HEK293 (cell line): ENCODE measurements at regions not wholly inside any gene's neighbourhood (a gene's known extent, or its start where the extent isn't known, plus 50 kb on each side); places are given as distances from the start of the nearest gene placed in this dataset.
"Not testable (repeated sequence)": the region's sequence is repeated elsewhere in the genome, so short reads cannot be mapped to it uniquely, and the experiment has no call there.

ENCODE experiments used
- YY1 ChIP-seq: fragments of 450-650 bp; formaldehyde crosslinking; IDR thresholded peaks from 2 replicates; pipeline ENCODE4 v1.5.1; 2018; ENCODE audit warnings: missing biosample characterization, missing genetic modification characterization
- ZNF341 ChIP-seq: fragments of 450-650 bp; formaldehyde crosslinking; IDR thresholded peaks from 2 replicates; pipeline ENCODE4; 2016; ENCODE audit warnings: low read depth, missing biosample characterization, missing genetic modification characterization
- ZSCAN30 ChIP-seq: fragments of 450-650 bp; IDR thresholded peaks from 2 replicates; pipeline ENCODE4 v1.5.1; 2018; ENCODE audit warnings: missing biosample characterization, mild to moderate bottlenecking, missing genetic modification characterization, moderate library complexity
- TF ChIP-seq, protein P1 (sequence below): fragments of 450-650 bp; formaldehyde crosslinking; IDR thresholded peaks from 2 replicates; pipeline ENCODE4 v1.5.1; 2016; ENCODE audit warnings: missing biosample characterization, missing genetic modification characterization

DNA sequence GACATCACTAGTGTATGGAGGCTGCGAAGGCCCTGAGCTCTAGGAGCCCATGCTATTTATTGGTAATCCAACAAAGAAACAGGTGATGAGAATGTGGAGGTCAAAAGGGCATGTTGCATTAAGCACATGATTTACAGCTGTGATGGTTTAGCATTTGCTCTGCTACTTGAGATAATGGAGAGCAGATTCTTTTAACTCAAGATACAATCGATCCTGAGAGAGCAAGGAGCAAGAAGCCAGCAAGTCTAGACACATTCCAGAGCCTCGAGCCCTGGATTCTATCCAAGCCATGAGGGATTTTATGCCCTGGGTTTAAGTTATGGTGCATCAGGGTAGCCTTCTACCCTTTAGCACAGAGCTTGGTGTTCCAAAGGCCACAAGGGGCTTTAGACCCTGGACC lies 85.3 kb upstream of the KCNMA1 start:
- TF ChIP-seq, protein P1, sequence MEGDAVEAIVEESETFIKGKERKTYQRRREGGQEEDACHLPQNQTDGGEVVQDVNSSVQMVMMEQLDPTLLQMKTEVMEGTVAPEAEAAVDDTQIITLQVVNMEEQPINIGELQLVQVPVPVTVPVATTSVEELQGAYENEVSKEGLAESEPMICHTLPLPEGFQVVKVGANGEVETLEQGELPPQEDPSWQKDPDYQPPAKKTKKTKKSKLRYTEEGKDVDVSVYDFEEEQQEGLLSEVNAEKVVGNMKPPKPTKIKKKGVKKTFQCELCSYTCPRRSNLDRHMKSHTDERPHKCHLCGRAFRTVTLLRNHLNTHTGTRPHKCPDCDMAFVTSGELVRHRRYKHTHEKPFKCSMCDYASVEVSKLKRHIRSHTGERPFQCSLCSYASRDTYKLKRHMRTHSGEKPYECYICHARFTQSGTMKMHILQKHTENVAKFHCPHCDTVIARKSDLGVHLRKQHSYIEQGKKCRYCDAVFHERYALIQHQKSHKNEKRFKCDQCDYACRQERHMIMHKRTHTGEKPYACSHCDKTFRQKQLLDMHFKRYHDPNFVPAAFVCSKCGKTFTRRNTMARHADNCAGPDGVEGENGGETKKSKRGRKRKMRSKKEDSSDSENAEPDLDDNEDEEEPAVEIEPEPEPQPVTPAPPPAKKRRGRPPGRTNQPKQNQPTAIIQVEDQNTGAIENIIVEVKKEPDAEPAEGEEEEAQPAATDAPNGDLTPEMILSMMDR (tag by site-specific recombination) = not testable (repeated sequence)
- not testable (repeated sequence) for TF ChIP-seq ZSCAN30; YY1 (tag by site-specific recombination); ZNF341 (tag by site-specific recombination)
